Liver (tissue), 8 donors: ENCODE measurements at regions not wholly inside any gene's neighbourhood (a gene's known extent, or its start where the extent isn't known, plus 50 kb on each side); places are given as distances from the start of the nearest gene placed in this dataset.

ENCODE experiments used
- DNase-seq: peaks from one replicate; pipeline ENCODE4 v3.0.0-alpha.2; 2017; ENCODE audit warnings: low spot score
- H3K27ac ChIP-seq, 2 donors: one replicate each; pipeline ENCODE4 v1.7.0; 2013; ENCODE audit warnings: inconsistent platforms in 2 of 2, low read length in 2 of 2, control low read depth in 1 of 2, low read depth in 1 of 2, mild to moderate bottlenecking in 1 of 2
- H3K27me3 ChIP-seq, 4 donors: one replicate each; pipeline versions ENCODE4 v1.6.1 to v1.7.0; 2013; ENCODE audit warnings: low read length in 3 of 4, inconsistent platforms in 1 of 4, mild to moderate bottlenecking in 1 of 4, moderate library complexity in 1 of 4; ENCODE audit not compliant: control insufficient read depth in 4 of 4, insufficient read depth in 4 of 4
- H3K36me3 ChIP-seq, 4 donors: one replicate each; pipeline versions ENCODE4 v1.6.1 to v1.7.0; 2013; ENCODE audit warnings: low read length in 3 of 4, mild to moderate bottlenecking in 3 of 4, low read depth in 1 of 4, moderate library complexity in 1 of 4; ENCODE audit not compliant: control insufficient read depth in 4 of 4, insufficient read depth in 3 of 4
- H3K4me1 ChIP-seq, 4 donors: one replicate each; pipeline versions ENCODE4 v1.6.1 to v1.7.0; 2013; ENCODE audit warnings: low read length in 3 of 4, mild to moderate bottlenecking in 3 of 4, moderate library complexity in 1 of 4; ENCODE audit not compliant: control insufficient read depth in 4 of 4, insufficient read depth in 4 of 4
- H3K4me3 ChIP-seq, 3 donors: one replicate each; pipeline versions ENCODE4 v1.6.1 to v1.7.0; 2013; ENCODE audit warnings: low read length in 3 of 3, control low read depth in 1 of 3, low read depth in 1 of 3, mild to moderate bottlenecking in 1 of 3
- H3K9ac ChIP-seq, 2 donors: one replicate each; pipeline ENCODE4 v1.7.0; 2013; ENCODE audit warnings: low read length in 2 of 2, mild to moderate bottlenecking in 2 of 2, moderate library complexity in 2 of 2, control low read depth in 1 of 2, low read depth in 1 of 2
- H3K9me3 ChIP-seq, 4 donors: one replicate each; pipeline versions ENCODE4 v1.6.1 to v1.7.0; 2013; ENCODE audit warnings: low read length in 3 of 4; ENCODE audit not compliant: control insufficient read depth in 4 of 4
- FOXA1 ChIP-seq: IDR thresholded peaks from 2 replicates; pipeline ENCODE4 v1.6.1; 2016; ENCODE audit warnings: antibody characterized with exemption
- FOXA2 ChIP-seq: IDR thresholded peaks from 2 replicates; pipeline ENCODE4 v1.6.1; 2016; ENCODE audit warnings: antibody characterized with exemption
- NR2F2 ChIP-seq: IDR thresholded peaks from 2 replicates; pipeline ENCODE4 v1.6.1; 2016; ENCODE audit warnings: antibody characterized with exemption
- RAD21 ChIP-seq, 2 donors: IDR thresholded peaks; 2 replicates each; pipeline ENCODE4 v1.6.1; 2016; ENCODE audit warnings: antibody characterized with exemption in 2 of 2, mild to moderate bottlenecking in 2 of 2
- RXRA ChIP-seq, 2 donors: IDR thresholded peaks; 2 replicates each; pipeline ENCODE4 v1.6.1; 2017 to 2018; ENCODE audit warnings: antibody characterized with exemption in 2 of 2, mild to moderate bottlenecking in 1 of 2
- TAF1 ChIP-seq: conservative IDR thresholded peaks from 2 replicates; pipeline ENCODE4 v1.6.1; 2016; ENCODE audit warnings: antibody characterized with exemption, mild to moderate bottlenecking
- YY1 ChIP-seq: IDR thresholded peaks from 2 replicates; pipeline ENCODE4 v1.6.1; 2016; ENCODE audit warnings: antibody characterized with exemption, mild to moderate bottlenecking
- WGBS: extraction: QIAGEN DNeasy Blood & Tissue Kit; methylation state at CpG from one replicate; pipeline ENCODE4 v1.1.7; 2013; 5-methylcytosine and 5-hydroxymethylcytosine counted together
- TF ChIP-seq, protein P1 (sequence below): IDR thresholded peaks from 2 replicates; pipeline ENCODE4 v1.6.1; 2016; ENCODE audit warnings: antibody characterized with exemption
- TF ChIP-seq, protein P2 (sequence below): fragments of 150-350 bp; IDR thresholded peaks from 2 replicates; pipeline ENCODE4 v1.5.1; 2017; ENCODE audit warnings: improper control_type of control experiment, low read depth, low read length; ENCODE audit not compliant: missing input control
- TF ChIP-seq, protein P3 (sequence below): IDR thresholded peaks from 2 replicates; pipeline ENCODE4 v1.6.1; 2016; ENCODE audit warnings: antibody characterized with exemption
- TF ChIP-seq, protein P4 (sequence below): IDR thresholded peaks from 2 replicates; pipeline ENCODE4 v1.6.1; 2016; ENCODE audit warnings: antibody characterized with exemption, mild to moderate bottlenecking
- donor health status: healthy.
- donor health status: healthy.
- donor health status: healthy.
- donor health status: healthy.
- donor health status: healthy.

DNA sequence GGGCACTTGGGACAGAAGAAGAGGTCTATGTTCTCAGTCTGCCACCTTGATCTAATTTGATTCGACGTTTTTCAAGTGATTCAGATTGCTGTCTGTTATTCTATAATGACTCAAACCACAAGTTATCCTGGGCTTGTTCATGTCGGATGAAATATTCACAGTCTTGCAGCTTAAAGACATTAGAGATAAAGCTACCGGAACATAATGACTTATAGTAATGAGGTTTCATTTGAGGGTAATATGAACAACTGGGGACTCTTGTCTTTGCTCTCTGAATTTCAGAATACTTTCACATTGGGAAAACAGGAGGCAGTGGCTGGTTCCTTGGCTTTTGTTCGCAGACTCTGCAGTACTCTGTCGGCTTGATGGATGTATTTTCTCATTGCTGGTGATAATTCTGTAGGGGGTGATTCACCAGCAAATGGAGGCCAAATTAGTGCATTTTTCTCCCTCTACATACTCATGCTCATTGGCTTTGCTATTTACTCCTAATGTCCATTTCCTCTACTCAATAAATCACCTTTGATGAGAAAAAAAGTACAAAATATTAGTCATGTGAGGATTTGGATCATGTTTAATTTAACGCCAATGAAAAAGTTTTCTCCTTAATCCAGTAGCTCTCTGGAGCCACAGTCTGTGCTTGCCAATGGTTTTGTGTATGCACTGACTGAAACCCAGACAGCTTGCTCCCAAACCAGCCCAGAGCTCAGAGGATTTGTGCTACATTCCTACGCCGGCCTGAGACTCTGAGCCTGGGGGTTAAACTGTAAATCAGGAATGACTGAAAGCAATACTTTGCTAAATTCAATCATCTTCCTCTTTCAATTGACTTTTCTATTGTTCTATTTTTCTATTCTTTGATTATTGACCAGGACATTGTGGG lies 154.7 kb upstream of the ANKH start:
- WGBS, result 88% methylated on average over 9 of the region's 9 CpGs
- Histone ChIP-seq H3K27ac (no peak overlapping the region), H3K27me3 (no peaks in the 10 kb centered on the region), H3K4me3 (no peak overlapping the region), H3K9me3 (no peaks in the 10 kb centered on the region), H3K36me3 (no peaks in the 10 kb centered on the region), H3K4me1 (peaks cover 0 to 3% (median under 1%) of the 10 kb centered on the region in 4 donors), H3K9ac (no peak overlapping the region)
- TF ChIP-seq NR2F2, result no peak
- TF ChIP-seq, protein P1, sequence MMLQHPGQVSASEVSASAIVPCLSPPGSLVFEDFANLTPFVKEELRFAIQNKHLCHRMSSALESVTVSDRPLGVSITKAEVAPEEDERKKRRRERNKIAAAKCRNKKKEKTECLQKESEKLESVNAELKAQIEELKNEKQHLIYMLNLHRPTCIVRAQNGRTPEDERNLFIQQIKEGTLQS, result no peak
- no peak for DNase-seq

DNA sequence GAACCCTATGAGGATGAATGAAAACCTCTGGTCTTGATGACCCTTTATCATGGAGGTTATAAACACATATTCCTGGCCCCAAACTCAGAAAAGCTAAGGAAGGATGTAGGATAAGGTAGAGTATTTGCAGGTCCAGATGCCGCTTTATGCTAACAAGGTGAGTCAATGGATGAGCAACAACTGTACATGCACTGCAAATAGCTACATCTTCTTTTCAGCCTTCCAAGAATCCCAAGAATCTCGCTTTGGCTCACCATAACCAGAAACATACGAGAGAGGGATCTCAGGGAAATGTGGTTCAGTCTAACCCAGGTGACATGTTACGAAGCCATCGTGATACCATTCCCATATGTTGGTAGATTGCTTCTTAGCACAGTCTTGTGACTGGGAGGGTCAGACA lies 152.3 kb upstream of the ANKH start:
- no peak for DNase-seq
- Histone ChIP-seq H3K27ac (no peak overlapping the region), H3K9ac (no peak overlapping the region), H3K4me1 (no peaks in the 10 kb centered on the region), H3K4me3 (no peak overlapping the region), H3K9me3 (no peaks in the 10 kb centered on the region), H3K36me3 (no peaks in the 10 kb centered on the region), H3K27me3 (no peaks in the 10 kb centered on the region)
- TF ChIP-seq, protein P2, sequence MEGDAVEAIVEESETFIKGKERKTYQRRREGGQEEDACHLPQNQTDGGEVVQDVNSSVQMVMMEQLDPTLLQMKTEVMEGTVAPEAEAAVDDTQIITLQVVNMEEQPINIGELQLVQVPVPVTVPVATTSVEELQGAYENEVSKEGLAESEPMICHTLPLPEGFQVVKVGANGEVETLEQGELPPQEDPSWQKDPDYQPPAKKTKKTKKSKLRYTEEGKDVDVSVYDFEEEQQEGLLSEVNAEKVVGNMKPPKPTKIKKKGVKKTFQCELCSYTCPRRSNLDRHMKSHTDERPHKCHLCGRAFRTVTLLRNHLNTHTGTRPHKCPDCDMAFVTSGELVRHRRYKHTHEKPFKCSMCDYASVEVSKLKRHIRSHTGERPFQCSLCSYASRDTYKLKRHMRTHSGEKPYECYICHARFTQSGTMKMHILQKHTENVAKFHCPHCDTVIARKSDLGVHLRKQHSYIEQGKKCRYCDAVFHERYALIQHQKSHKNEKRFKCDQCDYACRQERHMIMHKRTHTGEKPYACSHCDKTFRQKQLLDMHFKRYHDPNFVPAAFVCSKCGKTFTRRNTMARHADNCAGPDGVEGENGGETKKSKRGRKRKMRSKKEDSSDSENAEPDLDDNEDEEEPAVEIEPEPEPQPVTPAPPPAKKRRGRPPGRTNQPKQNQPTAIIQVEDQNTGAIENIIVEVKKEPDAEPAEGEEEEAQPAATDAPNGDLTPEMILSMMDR, result no peak
- TF ChIP-seq RXRA (IDR thresholded peaks at IDR 0.05), result no peak
- TF ChIP-seq RAD21 (IDR thresholded peaks at IDR 0.05), result no peak
- no peak for TF ChIP-seq TAF1
- TF ChIP-seq NR2F2, result no peak
- TF ChIP-seq YY1, result no peak
- TF ChIP-seq, protein P1, result no peak
- TF ChIP-seq FOXA1, result no peak
- TF ChIP-seq, protein P3, sequence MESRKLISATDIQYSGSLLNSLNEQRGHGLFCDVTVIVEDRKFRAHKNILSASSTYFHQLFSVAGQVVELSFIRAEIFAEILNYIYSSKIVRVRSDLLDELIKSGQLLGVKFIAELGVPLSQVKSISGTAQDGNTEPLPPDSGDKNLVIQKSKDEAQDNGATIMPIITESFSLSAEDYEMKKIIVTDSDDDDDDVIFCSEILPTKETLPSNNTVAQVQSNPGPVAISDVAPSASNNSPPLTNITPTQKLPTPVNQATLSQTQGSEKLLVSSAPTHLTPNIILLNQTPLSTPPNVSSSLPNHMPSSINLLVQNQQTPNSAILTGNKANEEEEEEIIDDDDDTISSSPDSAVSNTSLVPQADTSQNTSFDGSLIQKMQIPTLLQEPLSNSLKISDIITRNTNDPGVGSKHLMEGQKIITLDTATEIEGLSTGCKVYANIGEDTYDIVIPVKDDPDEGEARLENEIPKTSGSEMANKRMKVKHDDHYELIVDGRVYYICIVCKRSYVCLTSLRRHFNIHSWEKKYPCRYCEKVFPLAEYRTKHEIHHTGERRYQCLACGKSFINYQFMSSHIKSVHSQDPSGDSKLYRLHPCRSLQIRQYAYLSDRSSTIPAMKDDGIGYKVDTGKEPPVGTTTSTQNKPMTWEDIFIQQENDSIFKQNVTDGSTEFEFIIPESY, result no peak
- TF ChIP-seq, protein P4, sequence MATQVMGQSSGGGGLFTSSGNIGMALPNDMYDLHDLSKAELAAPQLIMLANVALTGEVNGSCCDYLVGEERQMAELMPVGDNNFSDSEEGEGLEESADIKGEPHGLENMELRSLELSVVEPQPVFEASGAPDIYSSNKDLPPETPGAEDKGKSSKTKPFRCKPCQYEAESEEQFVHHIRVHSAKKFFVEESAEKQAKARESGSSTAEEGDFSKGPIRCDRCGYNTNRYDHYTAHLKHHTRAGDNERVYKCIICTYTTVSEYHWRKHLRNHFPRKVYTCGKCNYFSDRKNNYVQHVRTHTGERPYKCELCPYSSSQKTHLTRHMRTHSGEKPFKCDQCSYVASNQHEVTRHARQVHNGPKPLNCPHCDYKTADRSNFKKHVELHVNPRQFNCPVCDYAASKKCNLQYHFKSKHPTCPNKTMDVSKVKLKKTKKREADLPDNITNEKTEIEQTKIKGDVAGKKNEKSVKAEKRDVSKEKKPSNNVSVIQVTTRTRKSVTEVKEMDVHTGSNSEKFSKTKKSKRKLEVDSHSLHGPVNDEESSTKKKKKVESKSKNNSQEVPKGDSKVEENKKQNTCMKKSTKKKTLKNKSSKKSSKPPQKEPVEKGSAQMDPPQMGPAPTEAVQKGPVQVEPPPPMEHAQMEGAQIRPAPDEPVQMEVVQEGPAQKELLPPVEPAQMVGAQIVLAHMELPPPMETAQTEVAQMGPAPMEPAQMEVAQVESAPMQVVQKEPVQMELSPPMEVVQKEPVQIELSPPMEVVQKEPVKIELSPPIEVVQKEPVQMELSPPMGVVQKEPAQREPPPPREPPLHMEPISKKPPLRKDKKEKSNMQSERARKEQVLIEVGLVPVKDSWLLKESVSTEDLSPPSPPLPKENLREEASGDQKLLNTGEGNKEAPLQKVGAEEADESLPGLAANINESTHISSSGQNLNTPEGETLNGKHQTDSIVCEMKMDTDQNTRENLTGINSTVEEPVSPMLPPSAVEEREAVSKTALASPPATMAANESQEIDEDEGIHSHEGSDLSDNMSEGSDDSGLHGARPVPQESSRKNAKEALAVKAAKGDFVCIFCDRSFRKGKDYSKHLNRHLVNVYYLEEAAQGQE, result no peak
- TF ChIP-seq FOXA2, result no peak
- 96% methylated on average over 5 of the region's 5 CpGs for WGBS
